Left ventricle myocardium inferior (tissue), 1 donor: ENCODE measurements at regions not wholly inside any gene's neighbourhood (a gene's known extent, or its start where the extent isn't known, plus 50 kb on each side); places are given as distances from the start of the nearest gene placed in this dataset.
A peak's percentile ranks its signal among the peaks of the same experiment; 100 is the strongest.

Experiments used
- DNase-seq: peaks from one replicate; pipeline ENCODE4 v3.0.0-alpha.2; 2020
- H3K27ac ChIP-seq: fragments of 200-600 bp; replicated peaks from 2 replicates; pipeline ENCODE4 v1.8.0; 2021
- H3K27me3 ChIP-seq: fragments of 200-600 bp; 2 replicates; pipeline ENCODE4 v1.8.0; 2021; ENCODE audit warnings: low read depth
- H3K36me3 ChIP-seq: fragments of 200-600 bp; 2 replicates; pipeline ENCODE4 v1.8.0; 2021
- H3K4me1 ChIP-seq: fragments of 200-600 bp; 2 replicates; pipeline ENCODE4 v1.8.0; 2021
- H3K4me3 ChIP-seq: fragments of 200-600 bp; 2 replicates; pipeline ENCODE4 v1.8.0; 2021; ENCODE audit warnings: mild to moderate bottlenecking, moderate library complexity
- H3K9me3 ChIP-seq: fragments of 200-600 bp; replicated peaks from 2 replicates; pipeline ENCODE4 v1.8.0; 2021
- intact Hi-C: fragments of 100-400 bp; cut with micrococcal nuclease; formaldehyde crosslinking; loops from one replicate; pipeline ENCODE4 v1.11.0; 2022
- TF ChIP-seq, protein P1 (sequence below): fragments of 200-600 bp; IDR thresholded peaks from 2 replicates; pipeline ENCODE4 v1.8.0; 2021; ENCODE audit warnings: antibody characterized with exemption, mild to moderate bottlenecking, borderline replicate concordance
- donor health status: DM: no; HTN: yes; CAD: no; lungs with severe emphysema.

GRCh38 chr2:47226132-47226922 is 50.0 kb upstream of the CALM2 start:
- intact Hi-C loops = no loop called here
- Histone ChIP-seq H3K4me1 (peaks cover 37% of the 10 kb centered on the region), H3K36me3 (no peaks in the 10 kb centered on the region), H3K9me3 (no peaks in the 10 kb centered on the region), H3K27me3 (no peaks in the 10 kb centered on the region), H3K27ac (peak overlapping the region; percentile 50), H3K4me3 (no peak overlapping the region)
- TF ChIP-seq, protein P1, sequence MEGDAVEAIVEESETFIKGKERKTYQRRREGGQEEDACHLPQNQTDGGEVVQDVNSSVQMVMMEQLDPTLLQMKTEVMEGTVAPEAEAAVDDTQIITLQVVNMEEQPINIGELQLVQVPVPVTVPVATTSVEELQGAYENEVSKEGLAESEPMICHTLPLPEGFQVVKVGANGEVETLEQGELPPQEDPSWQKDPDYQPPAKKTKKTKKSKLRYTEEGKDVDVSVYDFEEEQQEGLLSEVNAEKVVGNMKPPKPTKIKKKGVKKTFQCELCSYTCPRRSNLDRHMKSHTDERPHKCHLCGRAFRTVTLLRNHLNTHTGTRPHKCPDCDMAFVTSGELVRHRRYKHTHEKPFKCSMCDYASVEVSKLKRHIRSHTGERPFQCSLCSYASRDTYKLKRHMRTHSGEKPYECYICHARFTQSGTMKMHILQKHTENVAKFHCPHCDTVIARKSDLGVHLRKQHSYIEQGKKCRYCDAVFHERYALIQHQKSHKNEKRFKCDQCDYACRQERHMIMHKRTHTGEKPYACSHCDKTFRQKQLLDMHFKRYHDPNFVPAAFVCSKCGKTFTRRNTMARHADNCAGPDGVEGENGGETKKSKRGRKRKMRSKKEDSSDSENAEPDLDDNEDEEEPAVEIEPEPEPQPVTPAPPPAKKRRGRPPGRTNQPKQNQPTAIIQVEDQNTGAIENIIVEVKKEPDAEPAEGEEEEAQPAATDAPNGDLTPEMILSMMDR = no peak
- DNase-seq = no peak
